Sigmoid colon (tissue), 4 donors: ENCODE measurements at regions not wholly inside any gene's neighbourhood (a gene's known extent, or its start where the extent isn't known, plus 50 kb on each side); places are given as distances from the start of the nearest gene placed in this dataset.

Source experiments
- EP300 ChIP-seq, 4 donors: sonication (generic); formaldehyde crosslinking; IDR thresholded peaks; one replicate each; pipeline ENCODE4 v1.6.1; 2017; ENCODE audit warnings: antibody characterized with exemption in 4 of 4
- POLR2AphosphoS5 ChIP-seq, 4 donors: sonication (generic); formaldehyde crosslinking; IDR thresholded peaks; one replicate each; pipeline ENCODE4 v1.6.1; 2017; ENCODE audit warnings: antibody characterized with exemption in 4 of 4
- TF ChIP-seq, protein P1 (sequence below), 4 experiments: fragments of 450-650 bp in 3 of 4; fragments of 200-600 bp in 1 of 4; IDR thresholded peaks; one replicate each; pipeline ENCODE4 v1.5.1; 2016 to 2019; ENCODE audit warnings: antibody characterized with exemption in 4 of 4, mild to moderate bottlenecking in 3 of 4, moderate library complexity in 2 of 4

- TF ChIP-seq EP300 (IDR thresholded peaks at IDR 0.05), result no peak
- TF ChIP-seq, protein P1, sequence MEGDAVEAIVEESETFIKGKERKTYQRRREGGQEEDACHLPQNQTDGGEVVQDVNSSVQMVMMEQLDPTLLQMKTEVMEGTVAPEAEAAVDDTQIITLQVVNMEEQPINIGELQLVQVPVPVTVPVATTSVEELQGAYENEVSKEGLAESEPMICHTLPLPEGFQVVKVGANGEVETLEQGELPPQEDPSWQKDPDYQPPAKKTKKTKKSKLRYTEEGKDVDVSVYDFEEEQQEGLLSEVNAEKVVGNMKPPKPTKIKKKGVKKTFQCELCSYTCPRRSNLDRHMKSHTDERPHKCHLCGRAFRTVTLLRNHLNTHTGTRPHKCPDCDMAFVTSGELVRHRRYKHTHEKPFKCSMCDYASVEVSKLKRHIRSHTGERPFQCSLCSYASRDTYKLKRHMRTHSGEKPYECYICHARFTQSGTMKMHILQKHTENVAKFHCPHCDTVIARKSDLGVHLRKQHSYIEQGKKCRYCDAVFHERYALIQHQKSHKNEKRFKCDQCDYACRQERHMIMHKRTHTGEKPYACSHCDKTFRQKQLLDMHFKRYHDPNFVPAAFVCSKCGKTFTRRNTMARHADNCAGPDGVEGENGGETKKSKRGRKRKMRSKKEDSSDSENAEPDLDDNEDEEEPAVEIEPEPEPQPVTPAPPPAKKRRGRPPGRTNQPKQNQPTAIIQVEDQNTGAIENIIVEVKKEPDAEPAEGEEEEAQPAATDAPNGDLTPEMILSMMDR (IDR thresholded peaks at IDR 0.05), result no peak
- no peak for TF ChIP-seq POLR2AphosphoS5 (IDR thresholded peaks at IDR 0.05)
Observed at GRCh38 chr1:218518216-218518740, 173.1 kb downstream of the TGFB2 start.
